Mucosa of descending colon (tissue), 3 donors: ENCODE measurements at regions not wholly inside any gene's neighbourhood (a gene's known extent, or its start where the extent isn't known, plus 50 kb on each side); places are given as distances from the start of the nearest gene placed in this dataset.

Experiments used
- ATAC-seq: fragments of 200-7000 bp; cut with Tn5 transposase; one replicate; pipeline ENCODE4 v1.9.1; 2020; ENCODE audit warnings: mild to moderate bottlenecking, moderate library complexity
- DNase-seq, 3 donors: peaks; one replicate each; pipeline ENCODE4 v3.0.0-alpha.2; 2020
- H3K36me3 ChIP-seq: fragments of 200-600 bp; one replicate; pipeline ENCODE4 v1.8.0; 2021; ENCODE audit warnings: low read depth, mild to moderate bottlenecking
- H3K4me1 ChIP-seq: fragments of 200-600 bp; one replicate; pipeline ENCODE4 v1.8.0; 2021; ENCODE audit warnings: low read depth, mild to moderate bottlenecking
- H3K4me3 ChIP-seq: fragments of 200-600 bp; one replicate; pipeline ENCODE4 v1.8.0; 2021; ENCODE audit warnings: mild to moderate bottlenecking
- H3K9me3 ChIP-seq: fragments of 200-600 bp; one replicate; pipeline ENCODE4 v1.8.0; 2021; ENCODE audit warnings: mild to moderate bottlenecking
- CTCF ChIP-seq: fragments of 200-600 bp; IDR thresholded peaks from one replicate; pipeline ENCODE4 v1.8.0; 2022; ENCODE audit warnings: antibody characterized with exemption, mild to moderate bottlenecking
- intact Hi-C, 2 donors: fragments of 100-400 bp; cut with DNase I in 1 of 2; cut with micrococcal nuclease in 1 of 2; formaldehyde crosslinking; loops; one replicate each; pipeline versions ENCODE4 v1.11.0 to v1.11.1; 2022; cut with DNase I, micrococcal nuclease
- donor health status: DM: no; HTN: no; CAD: no; lungs with moderate emphysema.
- donor health status: DM: no; HTN: no; CAD: no.
- donor health status: DM: no; HTN: yes; CAD: no.

- Histone ChIP-seq H3K36me3 (no peaks in the 10 kb centered on the region), H3K4me3 (no peak overlapping the region), H3K4me1 (no peaks in the 10 kb centered on the region), H3K9me3 (no peaks in the 10 kb centered on the region)
- intact Hi-C loops: no loop called here
- DNase-seq (no peak), ATAC-seq (no peak)
- TF ChIP-seq CTCF: no peak
Measured at GRCh38 chr16:64297863-64298600, 823.8 kb downstream of the CDH11 start.

DNA sequence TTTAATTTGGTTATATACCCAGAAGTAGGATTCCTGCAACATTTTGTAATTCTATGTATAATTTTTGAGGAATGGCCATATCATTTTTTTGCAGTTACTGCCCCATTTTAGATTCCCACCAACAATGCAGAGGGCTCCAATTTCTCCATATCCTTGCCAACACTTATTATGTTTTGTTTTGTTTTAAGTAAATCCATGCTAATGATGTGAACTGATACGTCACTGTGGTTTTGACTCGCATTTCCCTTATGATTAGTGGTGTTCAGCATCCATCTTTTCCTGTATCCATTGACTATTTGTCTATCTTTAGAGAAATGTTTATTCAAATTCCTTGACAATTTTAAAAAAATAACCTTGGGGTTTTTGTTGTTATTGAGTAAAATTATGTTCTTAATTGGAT lies 826.4 kb downstream of the CDH11 start:
- DNase-seq (no peak), ATAC-seq (no peak)
- intact Hi-C loops: no loop called here
- Histone ChIP-seq H3K4me3 (no peak overlapping the region), H3K4me1 (no peaks in the 10 kb centered on the region), H3K9me3 (no peaks in the 10 kb centered on the region), H3K36me3 (no peaks in the 10 kb centered on the region)
- no peak for TF ChIP-seq CTCF

- ATAC-seq (no peak), DNase-seq (no peak)
- TF ChIP-seq CTCF: no peak
- H3K36me3 ChIP-seq: no peaks in the 10 kb centered on the region
- intact Hi-C loops: no loop called here
- H3K9me3 ChIP-seq: no peaks in the 10 kb centered on the region
- H3K4me1 ChIP-seq: no peaks in the 10 kb centered on the region
- no peak overlapping the region for H3K4me3 ChIP-seq
Measured at GRCh38 chr16:64292953-64293352, 828.9 kb downstream of the CDH11 start.

DNA sequence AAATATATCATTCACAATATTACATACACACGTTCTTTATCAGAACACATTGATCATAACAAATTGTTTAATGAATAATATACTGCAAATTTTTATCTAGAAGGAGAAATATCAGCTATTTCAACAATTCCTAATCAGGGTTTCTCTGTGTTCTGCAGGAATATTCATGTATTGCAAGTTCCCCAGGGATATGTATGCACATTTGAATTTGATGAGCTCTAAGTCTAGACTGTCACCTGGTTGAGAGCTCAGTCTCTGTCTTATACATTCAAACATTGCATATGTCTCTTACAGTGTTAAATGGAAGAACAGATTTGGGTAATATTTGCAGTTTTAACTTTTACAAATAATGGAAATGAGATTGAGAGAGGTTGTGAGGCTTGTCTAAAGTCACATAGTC lies 829.7 kb downstream of the CDH11 start:
- Histone ChIP-seq H3K9me3 (no peaks in the 10 kb centered on the region), H3K4me1 (no peaks in the 10 kb centered on the region), H3K4me3 (no peak overlapping the region), H3K36me3 (no peaks in the 10 kb centered on the region)
- no peak for ATAC-seq
- DNase-seq: no peak
- TF ChIP-seq CTCF: no peak
- intact Hi-C loops: no loop called here

DNA sequence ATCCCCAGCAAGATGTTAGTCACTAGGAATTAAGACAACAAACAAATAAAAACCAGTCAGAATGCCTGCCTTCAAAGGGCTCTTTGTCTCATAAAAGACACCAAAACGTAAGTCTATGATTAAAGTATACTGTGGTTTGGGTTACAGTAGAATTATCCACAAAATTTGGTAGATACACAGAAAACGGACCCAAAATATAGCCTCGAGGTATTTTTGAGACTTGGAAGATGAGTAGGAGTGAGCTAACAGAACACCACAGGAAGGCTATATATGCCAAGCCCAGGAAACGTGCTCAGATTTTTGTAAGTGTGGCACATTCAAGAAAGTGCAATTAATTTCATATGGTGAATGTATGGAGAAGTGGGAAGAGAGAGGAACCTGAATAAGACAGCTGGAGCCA lies 831.4 kb downstream of the CDH11 start:
- no peaks in the 10 kb centered on the region for H3K4me1 ChIP-seq
- ATAC-seq (no peak), DNase-seq (no peak)
- no peaks in the 10 kb centered on the region for H3K36me3 ChIP-seq
- H3K4me3 ChIP-seq: no peak overlapping the region
- H3K9me3 ChIP-seq: no peaks in the 10 kb centered on the region
- TF ChIP-seq CTCF: no peak
- intact Hi-C loops: no loop called here
